K562 (cell line): ENCODE measurements at regions not wholly inside any gene's neighbourhood (a gene's known extent, or its start where the extent isn't known, plus 50 kb on each side); places are given as distances from the start of the nearest gene placed in this dataset.

Experiments used
- SMARCC2 ChIP-seq: fragments of 450-650 bp; IDR thresholded peaks from 2 replicates; pipeline ENCODE4 v1.6.1; 2017; ENCODE audit warnings: antibody characterized with exemption, moderate library complexity, mild to moderate bottlenecking, low read depth
- ZNF830 ChIP-seq: fragments of 250-450 bp; sonication (Bioruptor Pico); IDR thresholded peaks from 2 replicates; pipeline ENCODE4 v1.5.0; 2021; ENCODE audit warnings: mild to moderate bottlenecking

GRCh38 chr15:94924971-94925598 is 693.7 kb downstream of the MCTP2 start:
- TF ChIP-seq ZNF830 (CRISPR knock-in tag) (no peak), SMARCC2 (no peak)
